NCI-H1092 treated with DMSO at 0.1 percent for 48 hours (cell line): ENCODE measurements at regions not wholly inside any gene's neighbourhood (a gene's known extent, or its start where the extent isn't known, plus 50 kb on each side); places are given as distances from the start of the nearest gene placed in this dataset.

ENCODE experiments used
- DNase-seq: peaks from one replicate; lab custom pipeline; 2025; lab: John Stamatoyannopoulos, UW

DNA sequence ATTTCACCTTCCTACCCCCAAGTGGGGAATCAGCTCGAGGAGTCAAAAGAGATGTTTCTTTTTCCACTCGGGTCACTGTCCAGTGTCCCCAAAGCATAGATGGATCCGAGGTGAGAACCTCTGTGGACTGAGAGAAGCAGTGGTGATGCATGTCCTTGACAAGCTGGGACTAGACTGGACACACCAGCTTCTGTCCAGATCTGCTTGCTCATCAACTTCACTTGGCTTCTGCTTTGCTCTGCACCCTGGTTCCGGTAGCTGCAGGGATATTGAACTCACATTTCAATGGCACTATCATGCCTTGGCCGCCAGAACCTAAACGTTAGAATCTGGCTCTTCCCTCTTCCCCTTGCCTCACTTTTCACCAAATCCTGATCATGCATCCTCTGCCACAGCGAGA, 50.3 kb upstream of the CXCL12 start:
- no peak for DNase-seq

DNA sequence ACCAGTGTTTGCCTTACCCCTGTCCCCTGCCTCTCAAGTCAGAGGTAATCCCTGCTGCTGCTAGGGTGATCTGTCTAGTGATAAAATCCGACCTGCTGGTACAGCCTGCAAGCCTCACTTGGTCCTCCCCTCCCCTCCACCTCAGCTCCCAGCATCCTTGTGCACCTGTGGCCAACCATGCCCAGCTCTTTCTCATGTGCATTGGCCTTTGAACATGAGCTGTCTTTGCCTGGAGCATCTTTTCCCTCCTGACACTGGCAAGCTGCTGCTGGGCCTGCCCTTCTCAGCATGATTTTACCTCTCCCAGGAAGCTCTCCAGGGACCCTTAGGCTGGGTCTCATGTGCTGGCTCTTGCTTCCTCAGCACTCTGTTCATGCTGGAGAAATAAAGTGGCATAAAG, 51.3 kb upstream of the CXCL12 start:
- DNase-seq, result no peak

DNA sequence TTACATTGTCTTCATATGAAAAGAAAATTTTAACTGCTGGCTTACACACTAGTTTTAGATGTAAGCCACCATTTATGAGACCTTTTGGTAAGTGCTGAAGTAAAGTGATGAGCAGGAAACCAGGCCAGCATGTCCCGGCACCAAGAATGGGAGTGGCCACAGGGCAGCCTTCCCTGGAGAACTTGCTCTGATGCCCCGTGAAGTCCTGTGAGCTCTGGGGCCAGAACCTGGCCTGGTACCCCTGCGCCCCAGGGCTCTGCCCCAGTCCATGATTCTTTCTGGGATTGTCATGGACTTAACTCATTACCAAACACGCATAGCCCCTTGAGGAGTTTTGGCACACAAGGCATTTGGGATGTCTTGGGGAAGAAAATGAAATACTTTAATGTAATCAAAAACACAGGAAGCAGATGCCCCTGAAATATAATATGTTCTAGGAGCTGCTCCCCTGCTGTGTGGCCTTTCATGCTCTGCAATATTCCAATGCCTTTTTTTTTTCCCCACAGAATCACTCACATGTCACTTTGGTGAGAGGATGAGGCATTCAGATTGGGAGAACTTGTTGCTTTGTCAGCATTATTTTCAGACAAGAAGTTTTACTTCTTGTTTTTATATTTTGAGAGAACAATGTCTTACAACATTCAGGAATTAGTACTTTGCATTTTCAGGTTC, 53.1 kb upstream of the CXCL12 start:
- no peak for DNase-seq

DNA sequence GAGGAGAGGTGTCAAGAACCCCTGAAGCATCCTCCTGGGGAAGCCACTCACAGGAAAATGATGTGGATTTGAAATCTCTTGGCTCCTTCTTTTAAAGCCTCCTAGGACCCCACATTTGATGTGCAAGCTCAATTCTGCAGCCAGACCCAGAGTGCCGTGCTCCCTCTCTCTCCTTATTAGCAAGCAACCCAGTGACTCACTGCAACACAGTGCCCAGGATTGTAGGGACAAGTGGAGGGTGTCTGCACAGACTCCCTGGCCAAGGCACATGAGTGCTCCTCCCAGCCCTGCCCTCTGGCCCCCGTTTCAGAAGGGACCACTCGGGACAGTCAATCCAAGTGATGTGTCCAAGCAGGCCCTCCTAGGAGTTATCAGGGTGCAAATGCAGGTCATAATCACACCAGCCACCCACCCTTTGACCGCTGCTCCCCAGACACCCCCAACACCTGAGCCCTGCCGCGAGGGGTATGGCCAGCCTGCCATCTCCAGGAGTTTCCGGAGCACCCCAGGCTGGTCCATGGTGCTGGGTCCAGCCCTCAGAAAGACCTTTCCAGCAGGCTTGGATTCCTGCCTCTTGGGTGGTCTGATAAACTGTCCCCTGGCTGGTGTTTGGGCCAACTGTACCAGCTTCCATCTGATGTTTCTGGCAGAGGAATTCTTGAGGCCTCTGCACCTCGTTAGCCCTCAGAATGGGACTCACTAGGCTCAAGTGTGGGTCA, 54.5 kb upstream of the CXCL12 start:
- no peak for DNase-seq

DNA sequence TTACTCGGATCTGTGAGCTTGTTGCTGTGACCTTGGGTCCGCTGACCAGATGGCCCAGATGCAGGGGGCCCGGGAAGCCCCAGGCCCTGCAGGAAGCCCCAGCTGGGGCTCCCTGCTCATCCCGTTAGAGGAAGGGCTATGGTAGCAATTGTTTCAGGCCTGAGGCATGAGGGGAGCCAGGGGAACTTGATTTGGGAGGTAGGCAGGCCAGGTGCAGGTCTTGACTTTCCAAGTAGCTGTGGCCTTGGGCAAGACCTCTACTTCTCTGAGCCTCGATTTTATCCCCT, 55.0 kb upstream of the CXCL12 start:
- no peak for DNase-seq

DNA sequence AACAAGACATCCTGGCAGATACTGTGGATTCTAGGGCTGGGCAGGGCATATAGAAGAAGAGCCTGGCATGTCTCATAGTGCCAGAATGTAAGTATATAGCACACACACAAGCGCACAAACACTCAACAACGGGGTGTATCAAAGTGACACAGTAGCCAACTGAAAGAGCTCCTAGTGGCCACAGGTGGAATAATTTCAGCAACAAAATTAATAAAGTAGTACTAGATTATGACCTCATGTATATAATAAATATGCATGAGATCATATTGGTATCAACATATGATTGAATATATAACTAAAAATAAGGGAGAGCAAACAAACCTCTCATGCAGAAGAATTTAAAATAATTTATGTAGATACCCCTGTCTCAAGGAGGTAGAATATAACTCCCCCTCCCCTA, 72.4 kb upstream of the CXCL12 start:
- no peak for DNase-seq

DNA sequence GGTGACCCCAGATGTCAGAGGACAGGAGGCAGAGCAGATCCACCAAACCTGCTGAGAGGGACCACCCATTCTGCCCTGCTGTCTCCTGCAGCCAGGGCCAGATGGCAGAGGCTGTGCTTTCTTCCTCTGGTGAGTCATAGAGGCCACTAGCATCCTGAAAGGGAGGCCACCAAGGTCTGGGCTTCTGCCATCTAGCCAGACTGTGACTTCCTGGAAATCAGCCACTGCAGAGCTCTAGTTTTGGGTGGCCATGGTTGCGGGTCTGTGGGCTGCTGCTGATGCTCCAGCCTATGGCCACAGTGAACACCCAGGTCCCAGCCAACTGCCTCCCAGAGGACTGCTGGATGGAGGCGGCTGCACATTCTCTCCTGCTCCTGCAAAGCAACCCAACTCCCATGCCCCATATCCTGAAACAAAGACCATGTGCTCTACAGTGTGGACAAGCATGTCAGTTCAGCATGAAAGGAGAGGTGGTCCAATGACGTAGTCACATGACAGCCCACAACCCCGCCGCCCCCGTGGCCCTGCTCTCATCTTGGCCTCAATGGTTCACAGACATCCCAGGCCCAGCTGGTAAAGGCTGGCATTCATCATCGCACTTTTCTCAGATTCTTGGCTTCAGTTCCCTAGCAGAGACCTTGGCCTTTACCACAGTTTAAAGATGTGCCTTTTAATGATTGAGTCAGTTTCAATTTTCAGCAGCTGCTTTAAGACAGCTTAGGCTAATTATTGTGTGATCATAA, 73.9 kb upstream of the CXCL12 start:
- DNase-seq, result no peak

DNA sequence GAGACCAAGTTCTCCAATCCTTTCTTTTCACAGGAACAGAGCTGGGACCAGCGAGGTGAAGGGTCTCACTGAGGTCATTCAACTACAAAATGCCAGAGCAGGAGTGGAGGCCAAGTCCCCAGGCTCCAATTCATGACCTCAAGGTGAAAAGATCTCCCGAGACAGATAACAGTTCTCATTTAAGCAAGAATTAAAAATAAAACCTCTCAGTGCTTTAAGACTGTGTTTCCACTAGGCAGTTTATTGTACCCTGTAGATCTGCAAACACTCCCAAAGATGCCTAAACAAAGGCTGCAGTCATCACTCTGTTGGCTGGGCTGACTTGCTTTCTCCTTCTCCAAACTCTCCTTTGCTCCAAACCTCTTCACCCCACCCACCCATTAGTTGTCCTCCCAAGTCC, 74.8 kb upstream of the CXCL12 start:
- no peak for DNase-seq

DNA sequence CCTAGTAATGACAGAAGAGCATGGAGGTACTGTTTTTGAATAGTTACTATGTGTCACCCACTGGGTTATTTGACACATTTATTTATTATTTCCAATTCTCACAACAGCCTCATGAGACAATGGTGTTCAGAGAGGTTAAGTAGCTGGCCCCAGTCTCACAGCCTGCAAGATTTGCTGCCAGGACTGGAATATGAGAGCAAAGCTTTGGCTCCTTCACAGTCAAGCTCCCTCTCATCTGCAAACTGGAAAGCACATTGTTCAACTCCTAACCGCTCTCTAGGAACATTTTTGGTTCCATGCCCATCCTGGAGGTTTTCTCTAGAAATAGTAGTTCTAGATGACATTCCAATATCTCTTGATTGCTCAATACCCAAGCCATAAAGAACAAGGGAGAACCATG, 75.5 kb upstream of the CXCL12 start:
- DNase-seq, result no peak

DNA sequence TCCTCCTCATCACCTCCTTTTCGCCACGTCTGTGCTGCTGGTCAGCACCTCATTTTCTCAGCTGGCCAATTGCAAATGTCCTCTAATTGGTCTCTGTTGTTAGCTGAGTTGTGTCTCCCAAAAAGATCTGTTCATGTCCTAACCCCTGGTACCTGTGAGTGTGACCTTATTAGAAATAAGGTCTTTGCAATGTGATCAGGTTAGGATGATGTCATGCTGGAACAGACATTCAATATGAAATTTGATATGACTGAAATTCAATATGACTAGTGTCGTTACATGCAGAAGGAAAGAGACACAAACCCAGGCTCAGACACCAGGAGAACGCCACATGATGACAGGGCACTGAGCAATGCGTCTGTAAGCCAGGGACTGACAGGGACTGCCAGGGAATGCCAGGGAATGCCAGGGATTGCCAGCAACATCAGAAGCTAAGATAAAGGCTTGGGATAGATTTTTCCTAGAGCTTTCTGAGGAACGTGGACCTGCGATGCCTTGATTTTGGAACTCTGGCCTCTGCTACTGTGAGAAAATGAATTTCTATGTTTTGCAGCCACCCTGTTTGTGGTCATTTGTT, 77.5 kb upstream of the CXCL12 start:
- no peak for DNase-seq

DNA sequence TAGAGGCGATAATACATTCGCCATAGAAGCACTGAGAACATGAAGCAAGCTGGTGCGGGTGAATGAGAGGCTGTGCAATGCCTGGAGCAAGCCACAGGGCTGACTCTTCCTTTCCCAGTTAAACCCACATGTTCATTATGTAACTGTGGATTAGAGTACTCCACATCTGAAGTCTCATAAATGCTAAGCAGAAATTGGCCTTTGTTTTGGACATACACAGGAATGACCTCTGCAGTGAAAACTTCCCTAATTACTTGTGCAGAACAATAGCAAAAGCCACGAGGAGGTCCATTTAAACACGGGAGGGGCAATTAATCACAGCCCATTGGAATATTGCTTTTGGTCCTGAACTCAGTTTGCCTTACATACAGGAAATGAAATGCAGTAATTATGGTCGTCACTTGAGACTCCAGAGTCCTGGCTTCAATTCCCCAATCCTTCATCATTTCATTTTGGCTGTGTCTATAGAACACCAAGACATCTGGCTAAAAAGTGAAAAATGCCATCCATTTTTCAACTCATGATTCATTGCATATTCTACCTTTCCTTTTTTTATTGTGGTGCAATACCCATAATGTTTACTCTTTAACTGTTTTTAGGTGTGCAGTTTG, 78.7 kb upstream of the CXCL12 start:
- no peak for DNase-seq

DNA sequence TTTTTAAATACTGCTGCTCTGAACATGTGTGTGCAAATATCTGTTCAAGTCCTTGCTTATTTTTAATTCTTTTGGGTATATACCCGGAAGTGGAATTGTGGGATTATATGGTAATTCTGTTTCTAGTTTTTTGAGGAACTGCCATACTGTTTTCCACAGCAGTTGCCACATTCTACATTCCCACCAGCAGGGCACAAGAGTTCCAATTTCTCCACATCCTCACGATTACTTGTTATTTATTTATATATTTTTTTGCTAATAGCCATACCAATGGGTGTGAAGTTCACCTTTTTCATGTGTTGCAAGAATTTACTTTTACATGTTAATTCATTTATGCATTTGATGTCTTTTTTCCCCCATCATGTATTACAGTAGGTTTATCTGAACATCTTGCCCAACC, 79.6 kb upstream of the CXCL12 start:
- no peak for DNase-seq

DNA sequence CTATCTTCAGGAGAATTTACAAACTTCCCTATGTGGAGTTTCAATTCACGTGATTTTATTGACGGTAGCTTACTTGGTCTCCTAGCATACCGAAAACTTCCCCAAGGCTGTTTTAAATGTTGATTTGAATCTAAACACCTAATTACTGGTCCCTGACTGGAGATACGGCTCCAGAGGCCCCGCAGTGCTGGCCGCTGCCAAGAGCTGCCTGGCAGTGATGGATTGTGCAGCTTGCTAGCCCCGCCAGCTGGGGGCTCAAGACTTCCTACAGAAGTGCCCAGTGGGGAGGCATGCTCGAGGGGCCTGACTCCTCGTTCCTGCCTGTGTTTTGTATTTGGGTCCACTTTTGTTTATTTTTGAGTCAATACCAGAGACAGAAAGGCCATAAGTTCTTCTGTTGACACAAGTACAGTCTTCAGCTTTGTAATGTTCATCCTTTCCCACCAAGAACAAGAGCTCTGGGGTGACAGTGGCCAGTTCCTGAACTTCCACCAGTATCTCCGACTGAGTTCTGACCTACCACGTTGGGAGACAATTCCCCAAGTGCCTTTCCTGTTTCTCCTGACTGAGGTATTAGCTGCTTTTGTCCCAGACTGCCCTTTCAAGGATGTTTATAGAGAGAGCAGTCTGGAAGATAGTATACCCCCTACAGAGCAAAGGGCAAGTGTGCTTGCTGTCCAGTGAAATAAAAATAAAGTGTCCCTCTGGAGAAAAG, 80.7 kb upstream of the CXCL12 start:
- DNase-seq, result no peak

DNA sequence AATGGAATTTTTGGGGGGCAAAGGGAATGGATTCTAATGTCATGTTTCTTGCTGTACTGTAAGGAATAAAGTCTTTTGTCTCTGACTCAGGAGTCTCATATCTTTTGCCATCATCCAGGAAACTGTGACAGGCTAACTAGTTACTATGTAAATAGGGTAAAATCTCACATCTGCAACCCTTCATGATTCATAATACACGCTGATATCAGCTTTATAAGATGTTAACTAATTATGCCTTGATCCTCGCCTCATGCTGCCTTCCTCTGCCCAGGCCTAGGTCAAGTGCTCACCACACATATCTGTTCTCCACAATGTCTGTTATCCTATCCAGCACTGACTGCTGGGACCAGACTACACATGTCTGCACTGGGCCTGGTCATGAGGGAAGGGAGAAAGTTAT, 81.3 kb upstream of the CXCL12 start:
- no peak for DNase-seq

DNA sequence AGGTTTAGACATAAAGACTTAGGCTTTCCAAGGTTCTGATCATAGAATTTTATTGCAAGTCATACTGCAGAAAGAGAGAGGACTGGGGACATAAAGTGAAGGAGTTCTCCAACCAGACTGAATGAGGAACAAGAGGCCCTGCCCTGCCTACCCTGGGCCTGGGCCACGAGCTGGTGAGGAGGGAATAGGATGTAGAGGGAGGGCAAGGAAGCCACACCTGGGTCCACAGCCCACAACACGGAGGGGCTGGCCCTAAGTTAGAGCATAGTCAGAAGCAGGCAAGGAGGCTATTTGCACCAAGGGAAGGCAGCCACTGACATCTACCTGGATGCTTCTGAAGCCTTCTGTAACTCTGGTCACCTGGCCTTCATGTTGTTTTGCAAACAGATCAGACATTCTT, 82.2 kb upstream of the CXCL12 start:
- no peak for DNase-seq

DNA sequence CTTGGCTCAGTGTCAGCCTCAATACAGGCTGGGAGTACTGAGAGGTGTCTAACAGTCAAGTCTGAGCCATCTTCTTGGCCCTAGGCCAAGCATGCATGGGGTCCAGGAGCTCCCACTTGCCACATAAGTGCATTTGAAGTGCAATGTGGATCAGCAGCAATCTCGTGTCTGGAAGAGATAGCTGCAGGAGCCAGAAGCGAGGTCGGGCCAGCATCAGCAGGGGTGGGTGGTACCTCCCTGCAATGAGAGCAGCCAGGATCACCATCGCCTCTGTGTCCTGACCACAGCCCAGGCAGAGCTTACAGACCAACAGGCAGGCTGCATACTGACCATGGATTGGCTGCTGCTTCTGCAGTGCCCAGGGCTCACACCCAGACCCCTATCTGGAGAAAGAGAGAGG, 83.0 kb upstream of the CXCL12 start:
- no peak for DNase-seq

DNA sequence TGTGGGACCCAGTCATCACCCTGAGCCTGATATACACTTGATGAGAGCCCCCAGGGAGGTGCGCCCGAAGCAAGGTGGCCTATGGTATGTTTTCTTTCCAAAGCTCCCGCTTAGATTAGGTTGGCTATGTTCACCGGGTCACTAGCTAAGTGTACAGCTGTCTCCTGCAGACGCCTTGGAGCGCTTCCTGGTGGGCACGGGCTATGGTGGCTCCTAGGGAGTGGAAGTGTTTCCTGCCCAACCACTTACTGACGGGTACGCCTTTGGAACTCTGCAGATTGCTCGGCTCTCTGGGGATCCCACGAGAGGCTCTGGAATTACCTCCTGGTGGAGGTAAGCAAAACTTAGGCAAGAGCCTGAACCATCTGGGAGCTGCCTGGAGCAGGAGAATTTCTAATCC, 83.6 kb upstream of the CXCL12 start:
- DNase-seq, result no peak

DNA sequence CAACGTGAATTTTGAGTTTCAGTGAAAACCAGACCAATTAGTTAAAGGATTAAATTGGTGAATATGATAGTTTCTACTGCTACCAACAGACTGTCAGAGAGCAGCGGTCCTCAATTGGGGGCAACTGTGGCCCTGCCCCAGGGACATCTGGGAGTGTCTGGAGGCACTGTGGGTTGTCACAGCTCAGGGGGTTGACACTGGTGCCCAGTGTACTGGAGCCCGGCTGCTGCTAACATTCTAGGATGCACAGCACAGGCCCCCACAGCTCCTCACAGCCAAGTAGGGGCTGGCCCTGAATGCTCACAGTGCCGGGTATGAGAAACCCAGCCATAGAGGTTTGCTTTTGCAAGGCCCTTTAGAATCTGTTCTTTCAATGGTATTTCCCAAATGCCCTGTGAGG, 84.1 kb upstream of the CXCL12 start:
- DNase-seq, result no peak

DNA sequence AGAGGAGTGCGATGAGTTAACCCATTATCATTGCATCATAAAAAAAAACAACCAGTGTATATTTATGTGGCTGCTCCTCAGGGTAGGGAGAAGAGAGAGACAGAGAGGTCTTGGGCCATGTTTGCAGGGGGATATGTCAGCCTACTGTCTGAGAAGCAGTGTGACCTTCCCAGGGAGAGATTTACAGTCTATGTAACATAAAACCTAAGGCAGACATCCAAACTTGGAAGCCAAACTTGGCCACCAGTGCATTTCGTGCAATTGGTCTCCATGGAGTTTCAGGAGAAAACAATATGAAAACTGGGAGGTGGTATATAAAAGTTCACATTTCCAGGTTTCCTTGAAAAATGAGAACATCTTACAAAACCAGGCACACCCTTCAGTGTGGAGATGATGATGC, 85.9 kb upstream of the CXCL12 start:
- no peak for DNase-seq

DNA sequence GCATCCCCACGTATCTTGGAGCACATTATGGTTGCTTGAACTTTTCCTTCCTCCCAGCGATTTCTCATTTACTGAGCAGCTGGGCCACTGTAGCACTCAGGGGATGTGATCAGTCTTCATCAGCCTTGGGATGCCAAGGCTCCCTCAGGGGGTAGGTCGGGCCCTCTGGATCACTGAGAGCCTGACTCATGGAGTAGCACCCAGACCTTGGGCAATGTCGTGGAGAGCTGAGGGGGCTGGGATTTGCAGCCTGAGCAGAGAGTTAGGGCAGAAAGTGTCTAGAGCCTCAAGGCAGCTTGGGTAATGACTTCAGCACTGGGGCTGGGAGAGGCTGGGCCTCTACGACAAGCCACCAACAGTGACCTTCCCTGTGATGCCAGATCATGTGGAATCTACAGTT, 86.5 kb upstream of the CXCL12 start:
- no peak for DNase-seq

DNA sequence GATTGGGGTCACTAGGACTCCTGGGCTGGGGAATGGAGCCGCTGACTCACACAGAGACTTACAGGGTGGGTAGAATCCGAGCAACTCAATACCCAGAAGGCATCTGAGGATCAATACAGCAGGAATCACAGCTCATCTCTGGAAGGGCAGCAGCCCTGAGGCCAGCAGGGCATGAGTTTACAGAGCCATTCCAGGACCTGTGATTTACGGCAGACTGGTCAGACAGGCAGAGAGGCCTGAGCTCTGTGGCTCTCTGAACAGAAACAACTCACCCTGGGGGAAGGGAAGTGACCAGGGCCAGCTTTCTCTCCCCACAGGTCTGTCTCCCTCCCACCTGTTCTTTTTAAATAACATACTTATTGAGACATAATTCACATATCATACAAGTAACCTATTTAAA, 88.2 kb upstream of the CXCL12 start:
- DNase-seq, result no peak

DNA sequence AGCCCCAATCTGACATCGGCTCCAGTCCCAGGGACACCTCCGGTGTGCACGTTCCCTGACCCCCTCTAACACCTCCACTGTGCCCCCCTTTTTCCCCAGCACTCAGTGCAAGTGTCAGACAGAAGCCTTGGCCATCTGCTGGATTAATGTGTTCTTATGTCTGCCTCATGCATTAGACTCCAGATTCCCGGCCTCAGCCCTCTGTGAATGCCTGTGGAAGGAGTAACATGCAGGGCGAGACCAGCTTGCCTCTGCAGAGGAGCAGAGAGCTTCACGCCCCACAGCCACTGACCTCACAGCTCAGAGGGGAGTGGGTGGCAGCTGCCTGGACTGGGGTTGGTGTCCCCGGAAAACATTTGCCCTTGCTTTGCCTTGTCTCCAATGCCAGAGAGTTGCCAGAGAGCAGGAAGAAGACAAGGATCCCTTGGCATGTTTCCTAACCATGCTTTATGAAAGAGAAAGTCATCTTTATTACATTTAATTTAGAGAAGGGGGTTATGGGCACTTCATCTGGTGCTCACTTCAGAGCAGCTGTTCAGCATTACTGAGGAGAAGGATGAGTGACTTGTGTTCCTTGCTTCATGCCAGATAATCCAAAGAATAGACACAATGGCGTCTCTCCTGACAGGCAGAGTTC, 91.6 kb upstream of the CXCL12 start:
- no peak for DNase-seq
